Osteoblast (primary cell): ENCODE measurements at regions not wholly inside any gene's neighbourhood (a gene's known extent, or its start where the extent isn't known, plus 50 kb on each side); places are given as distances from the start of the nearest gene placed in this dataset.

Experiments used
- DNase-seq: peaks from one replicate; pipeline ENCODE4 v3.0.0; 2011; ENCODE audit warnings: low spot score, mixed read lengths; ENCODE audit not compliant: insufficient read length; ENCODE audit errors: missing footprints
- H2AFZ ChIP-seq: 2 replicates; pipeline ENCODE4 v1.6.0; 2011; ENCODE audit warnings: mild to moderate bottlenecking, low read length
- H3K27ac ChIP-seq: 2 replicates; pipeline ENCODE4 v1.5.1; 2011; ENCODE audit warnings: mild to moderate bottlenecking, low read depth, low read length, moderate library complexity
- H3K27me3 ChIP-seq: 2 replicates; pipeline ENCODE4 v1.6.0; 2012; ENCODE audit warnings: mild to moderate bottlenecking, control low read depth, inconsistent platforms, low read length, moderate library complexity; ENCODE audit not compliant: insufficient read depth
- H3K36me3 ChIP-seq: 2 replicates; pipeline ENCODE4 v1.5.1; 2011; ENCODE audit warnings: mild to moderate bottlenecking, low read length, control low read depth, moderate library complexity; ENCODE audit not compliant: insufficient read depth
- H3K4me1 ChIP-seq: 2 replicates; pipeline ENCODE4 v1.5.1; 2011; ENCODE audit warnings: mild to moderate bottlenecking, low read length, control low read depth, moderate library complexity; ENCODE audit not compliant: insufficient read depth
- H3K4me2 ChIP-seq: 2 replicates; pipeline ENCODE4 v1.6.0; 2011; ENCODE audit warnings: mild to moderate bottlenecking, low read length; ENCODE audit not compliant: insufficient read depth
- H3K4me3 ChIP-seq: fragments of 200-600 bp; sonication (generic); 3 replicates; pipeline ENCODE4 v1.5.1; 2012; ENCODE audit warnings: mild to moderate bottlenecking, low read length, inconsistent platforms; ENCODE audit not compliant: insufficient read depth
- H3K79me2 ChIP-seq: 2 replicates; pipeline ENCODE4 v1.6.0; 2012; ENCODE audit warnings: mild to moderate bottlenecking, low read length, control low read depth, inconsistent platforms; ENCODE audit not compliant: insufficient read depth
- H3K9me3 ChIP-seq: 2 replicates; pipeline ENCODE4 v1.5.1; 2011; ENCODE audit warnings: low read depth, low read length, control low read depth
- H4K20me1 ChIP-seq: 2 replicates; pipeline ENCODE4 v1.6.0; 2012; ENCODE audit warnings: mild to moderate bottlenecking, low read length, control low read depth; ENCODE audit not compliant: insufficient read depth
- CTCF ChIP-seq: IDR thresholded peaks from 2 replicates; pipeline ENCODE4 v1.5.1; 2011; ENCODE audit warnings: mild to moderate bottlenecking, low read depth, low read length, moderate library complexity; ENCODE audit errors: extremely low read depth

GRCh38 chr13:108095036-108095435, 120.3 kb downstream of the LIG4 start:
- no peaks in the 10 kb centered on the region for H3K4me1 ChIP-seq
- H2AFZ ChIP-seq, result no peak overlapping the region
- no peaks in the 10 kb centered on the region for H3K36me3 ChIP-seq
- no peak overlapping the region for H3K4me3 ChIP-seq
- no peaks in the 10 kb centered on the region for H3K9me3 ChIP-seq
- H3K27ac ChIP-seq, result no peak overlapping the region
- DNase-seq, result no peak
- no peaks in the 10 kb centered on the region for H4K20me1 ChIP-seq
- H3K79me2 ChIP-seq, result no peaks in the 10 kb centered on the region
- no peaks in the 10 kb centered on the region for H3K27me3 ChIP-seq
- no peak overlapping the region for H3K4me2 ChIP-seq
- TF ChIP-seq CTCF, result no peak

- H2AFZ ChIP-seq, result no peak overlapping the region
- no peak overlapping the region for H3K27ac ChIP-seq
- H3K36me3 ChIP-seq, result no peaks in the 10 kb centered on the region
- H3K4me2 ChIP-seq, result no peak overlapping the region
- no peaks in the 10 kb centered on the region for H3K4me1 ChIP-seq
- H4K20me1 ChIP-seq, result no peaks in the 10 kb centered on the region
- H3K4me3 ChIP-seq, result no peak overlapping the region
- H3K79me2 ChIP-seq, result no peaks in the 10 kb centered on the region
- no peaks in the 10 kb centered on the region for H3K27me3 ChIP-seq
- H3K9me3 ChIP-seq, result no peaks in the 10 kb centered on the region
- TF ChIP-seq CTCF, result no peak
- no peak for DNase-seq
These were observed 121.7 kb downstream of the LIG4 start for GRCh38 chr13:108093616-108094015.

- Histone ChIP-seq H3K79me2 (no peaks in the 10 kb centered on the region), H2AFZ (no peak overlapping the region), H3K4me1 (no peaks in the 10 kb centered on the region), H3K4me2 (no peak overlapping the region), H4K20me1 (no peaks in the 10 kb centered on the region), H3K9me3 (no peaks in the 10 kb centered on the region), H3K27me3 (no peaks in the 10 kb centered on the region), H3K4me3 (no peak overlapping the region), H3K36me3 (no peaks in the 10 kb centered on the region), H3K27ac (no peak overlapping the region)
- no peak for DNase-seq
- no peak for TF ChIP-seq CTCF
These were observed 127.5 kb downstream of the LIG4 start for GRCh38 chr13:108087810-108088209.

- Histone ChIP-seq H3K4me2 (no peak overlapping the region), H3K9me3 (no peaks in the 10 kb centered on the region), H3K4me1 (no peaks in the 10 kb centered on the region), H2AFZ (no peak overlapping the region), H3K36me3 (no peaks in the 10 kb centered on the region), H3K79me2 (no peaks in the 10 kb centered on the region), H3K27me3 (no peaks in the 10 kb centered on the region), H3K4me3 (no peak overlapping the region), H4K20me1 (no peaks in the 10 kb centered on the region), H3K27ac (no peak overlapping the region)
- DNase-seq, result no peak
- TF ChIP-seq CTCF, result peak; percentile 25
These were observed 128.7 kb downstream of the LIG4 start for GRCh38 chr13:108086678-108087077.
